Stomach (tissue), 4 donors: ENCODE measurements at regions not wholly inside any gene's neighbourhood (a gene's known extent, or its start where the extent isn't known, plus 50 kb on each side); places are given as distances from the start of the nearest gene placed in this dataset.

Experiments used
- CTCF ChIP-seq, 7 experiments: fragments of 450-650 bp in 4 of 7; fragments of 200-600 bp in 3 of 7; sonication (generic) in 3 of 7; IDR thresholded peaks; one replicate each; pipeline ENCODE4 v1.5.1; 2016 to 2019; ENCODE audit warnings: antibody characterized with exemption in 7 of 7, control low read depth in 2 of 7, mild to moderate bottlenecking in 1 of 7
- POLR2A ChIP-seq, 4 donors: fragments of 450-650 bp; IDR thresholded peaks; one replicate each; pipeline ENCODE4 v1.6.1; 2016; ENCODE audit warnings: antibody characterized with exemption in 4 of 4, control low read depth in 2 of 4, mild to moderate bottlenecking in 1 of 4, moderate library complexity in 1 of 4
- POLR2AphosphoS5 ChIP-seq, 3 donors: sonication (generic); formaldehyde crosslinking; IDR thresholded peaks; one replicate each; pipeline ENCODE4 v1.6.1; 2016; ENCODE audit warnings: antibody characterized with exemption in 3 of 3

GRCh38 chr5:163825661-163826060 is 320.2 kb downstream of the MAT2B start:
- TF ChIP-seq CTCF (IDR thresholded peaks at IDR 0.05) (no peak), POLR2A (IDR thresholded peaks at IDR 0.05) (no peak), POLR2AphosphoS5 (IDR thresholded peaks at IDR 0.05) (no peak)
